GM19455 (cell line): ENCODE measurements at regions not wholly inside any gene's neighbourhood (a gene's known extent, or its start where the extent isn't known, plus 50 kb on each side); places are given as distances from the start of the nearest gene placed in this dataset.

ENCODE experiments used
- ATAC-seq: cut with Tn5 transposase; IDR thresholded peaks from one replicate; pipeline ENCODE4 v1.9.1; 2021; ENCODE audit not compliant: unreplicated experiment

DNA sequence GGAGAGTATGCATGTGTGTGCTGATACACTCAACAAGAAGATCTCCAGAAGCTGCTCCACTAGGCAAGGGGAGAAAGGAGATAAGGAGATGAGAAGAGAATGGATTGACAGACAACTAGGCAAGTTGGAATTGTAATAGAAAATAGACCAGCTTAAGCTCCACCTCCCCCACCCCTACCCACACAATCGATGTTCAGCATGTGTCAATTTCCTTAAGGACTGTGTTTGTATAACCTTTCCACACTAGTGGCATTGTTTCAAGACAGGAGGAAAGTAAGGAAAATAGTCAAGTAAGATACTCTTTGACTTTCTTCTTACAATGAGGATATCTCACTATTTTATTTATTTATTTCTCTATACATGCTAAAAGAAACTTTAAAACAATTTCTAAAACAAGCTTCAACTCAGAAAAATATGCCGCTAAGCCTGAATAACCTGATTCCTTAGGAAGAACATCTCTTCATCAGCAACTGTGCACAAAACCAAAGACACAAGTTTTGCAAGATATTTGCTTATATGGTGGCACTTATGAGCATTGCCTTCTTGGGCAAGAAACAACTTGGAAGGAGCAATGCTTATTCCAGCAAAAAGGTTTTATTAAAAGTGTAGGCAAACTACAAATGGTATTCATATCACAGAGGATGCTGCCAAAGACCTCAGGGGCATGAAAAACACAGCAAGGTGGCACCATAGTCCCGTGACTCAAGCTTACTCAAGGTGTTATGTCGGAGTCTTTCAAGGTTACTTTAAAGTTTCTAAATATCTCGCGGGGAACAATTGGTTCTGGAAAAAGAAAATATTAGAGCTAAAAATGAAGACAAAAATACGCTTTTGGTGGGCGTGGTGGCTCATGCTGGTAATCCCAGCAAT, 249.1 kb downstream of the COL12A1 start:
- ATAC-seq, result no peak

DNA sequence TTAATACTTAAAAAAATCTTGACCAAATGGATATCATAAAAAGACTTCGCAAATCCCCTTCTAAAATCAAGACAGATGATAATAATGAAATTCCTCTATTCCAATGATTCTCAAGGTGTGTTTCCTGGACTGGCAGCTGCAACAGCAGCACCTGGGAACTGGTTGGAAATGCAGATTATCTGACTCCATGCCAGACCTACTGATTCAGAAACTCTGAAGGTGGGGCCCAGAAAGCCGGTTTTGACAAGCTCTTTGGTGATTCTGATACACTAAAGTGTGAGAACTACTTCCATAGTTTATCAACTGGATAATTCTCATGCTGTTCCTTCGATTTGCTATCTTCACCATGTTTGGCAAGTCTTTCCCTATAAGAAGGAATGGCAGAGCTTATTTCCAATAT, 252.1 kb downstream of the COL12A1 start:
- ATAC-seq, result no peak

DNA sequence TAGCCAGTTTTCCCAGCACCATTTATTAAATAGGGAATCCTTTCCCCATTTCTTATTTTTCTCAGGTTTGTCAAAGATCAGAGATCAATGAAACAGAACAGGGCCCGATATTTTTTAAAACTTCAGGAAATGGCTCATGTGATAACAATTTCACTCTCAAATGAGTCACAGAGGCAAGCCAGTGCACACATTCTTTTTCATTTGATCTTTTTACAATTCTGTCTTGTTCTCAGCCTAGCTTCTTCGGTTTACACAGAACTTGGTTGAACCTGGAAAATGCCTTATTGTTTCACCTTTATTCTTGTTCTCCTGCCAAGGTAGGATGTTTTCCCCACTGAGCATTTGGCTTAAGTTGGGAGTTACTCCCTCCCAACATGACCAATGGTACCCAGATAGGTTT, 258.9 kb downstream of the COL12A1 start:
- no peak for ATAC-seq

DNA sequence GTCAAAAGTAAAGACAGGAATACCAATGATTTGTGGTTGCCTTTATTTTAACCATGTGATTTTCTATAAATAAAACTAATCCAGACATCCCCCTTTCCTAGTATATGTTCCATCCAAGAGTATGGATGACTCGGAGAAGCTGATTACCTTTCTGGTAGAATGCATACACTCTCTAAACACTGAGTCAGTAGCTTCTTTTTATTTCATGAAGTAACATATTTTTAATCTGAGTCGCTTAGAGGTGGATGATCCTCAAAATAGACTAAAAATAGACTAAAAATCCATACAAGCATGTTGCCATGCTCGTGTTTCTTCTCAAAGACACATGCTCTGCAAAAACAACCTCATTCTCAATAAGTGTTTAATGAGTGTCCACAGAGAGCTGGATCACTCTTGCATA, 263.7 kb downstream of the COL12A1 start:
- no peak for ATAC-seq

- ATAC-seq, result no peak
Observed at GRCh38 chr6:74941424-74941823, 264.4 kb downstream of the COL12A1 start.

GRCh38 chr6:74939721-74940620, 265.9 kb downstream of the COL12A1 start:
- no peak for ATAC-seq

DNA sequence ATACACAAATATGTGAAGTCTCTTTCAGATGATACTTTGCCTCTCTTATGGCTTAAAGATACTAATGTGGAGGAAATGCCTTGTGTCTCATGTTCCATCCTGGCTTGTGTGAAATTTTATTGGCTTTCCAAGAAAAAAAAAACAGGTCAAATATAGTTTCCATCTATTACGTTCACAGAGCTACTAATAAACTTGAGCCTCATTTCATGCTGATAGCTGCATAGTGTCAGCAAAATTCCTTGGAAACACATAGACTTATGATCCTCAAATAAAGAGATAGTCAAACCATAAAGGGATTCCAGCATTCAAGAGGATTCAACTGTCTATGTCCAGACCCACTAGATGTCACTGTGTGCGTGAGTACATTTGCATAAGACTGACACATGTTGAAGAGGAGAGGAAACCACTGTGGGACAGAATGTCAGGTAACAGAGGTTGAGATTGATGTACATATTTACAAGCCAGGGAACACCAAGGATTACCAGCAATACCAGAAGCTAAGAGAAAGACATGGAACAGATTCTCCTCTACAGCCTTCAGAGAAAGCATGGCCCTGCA, 266.6 kb downstream of the COL12A1 start:
- no peak for ATAC-seq

GRCh38 chr6:74937936-74938335, 267.9 kb downstream of the COL12A1 start:
- ATAC-seq, result no peak

DNA sequence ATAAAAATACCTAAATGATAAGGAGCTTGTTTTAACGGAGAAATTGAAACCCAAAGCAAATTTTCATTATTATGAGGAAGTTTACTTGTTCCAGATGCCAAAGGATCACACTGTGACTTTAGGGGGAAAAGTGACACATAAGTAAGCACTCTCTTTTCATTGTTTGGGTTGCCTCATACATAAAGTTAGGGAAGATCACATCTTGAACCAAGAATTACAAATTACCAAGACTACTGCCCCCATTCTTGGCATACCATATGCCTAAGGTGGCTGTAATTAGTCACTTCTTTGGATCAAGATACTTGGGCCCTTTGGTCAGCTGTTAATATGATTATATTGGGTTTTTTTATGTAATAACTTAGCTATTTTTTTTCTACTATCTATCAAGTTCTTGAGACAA, 269.0 kb downstream of the COL12A1 start:
- no peak for ATAC-seq

DNA sequence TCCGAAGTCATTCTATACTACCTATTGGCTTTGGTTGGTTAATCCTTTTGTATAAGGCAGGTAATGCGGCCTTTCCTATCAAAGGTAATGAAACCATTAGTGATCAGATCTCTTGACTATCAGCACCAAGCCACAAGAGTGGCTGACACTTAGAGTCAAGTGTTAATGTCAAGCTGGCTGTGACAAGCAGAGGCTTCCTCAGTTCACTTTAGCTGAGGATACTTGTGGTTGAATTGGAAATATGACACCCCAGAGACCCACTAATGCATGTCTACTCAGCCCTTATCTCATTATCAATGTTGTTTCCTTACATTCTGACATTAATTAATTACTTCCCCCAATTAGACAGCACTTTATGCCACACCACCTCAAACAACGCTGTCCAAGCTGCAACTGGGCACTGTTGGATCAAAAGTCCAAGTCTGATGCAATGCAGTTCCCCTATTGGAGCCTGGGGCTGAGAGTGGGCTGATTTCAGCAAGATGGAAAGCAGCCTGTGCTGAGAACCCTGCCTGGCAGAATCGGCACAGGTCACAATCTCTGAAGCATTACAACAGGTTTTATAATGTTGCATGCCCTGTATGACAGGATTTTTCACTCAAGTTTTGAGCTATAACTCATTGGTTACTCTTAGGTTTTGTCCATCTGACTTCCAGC, 273.5 kb downstream of the COL12A1 start:
- no peak for ATAC-seq

DNA sequence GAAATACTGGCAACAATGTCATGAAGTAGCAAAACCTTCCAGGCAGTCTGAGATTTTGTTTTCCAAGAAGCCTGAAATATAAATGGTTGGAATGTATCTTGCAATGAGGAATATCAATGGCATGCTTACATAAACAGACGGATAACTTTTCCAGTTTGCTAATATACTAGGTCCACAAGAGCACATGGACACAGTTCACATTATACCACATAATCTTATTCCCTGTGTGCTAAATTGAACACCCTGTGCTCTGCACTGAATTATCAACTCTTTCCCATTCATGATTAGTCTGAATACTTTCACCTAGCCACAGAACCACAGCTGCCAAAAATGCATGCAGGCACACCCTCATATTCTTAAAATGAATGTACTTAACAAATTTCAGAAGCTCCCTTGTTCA, 274.3 kb downstream of the COL12A1 start:
- no peak for ATAC-seq

DNA sequence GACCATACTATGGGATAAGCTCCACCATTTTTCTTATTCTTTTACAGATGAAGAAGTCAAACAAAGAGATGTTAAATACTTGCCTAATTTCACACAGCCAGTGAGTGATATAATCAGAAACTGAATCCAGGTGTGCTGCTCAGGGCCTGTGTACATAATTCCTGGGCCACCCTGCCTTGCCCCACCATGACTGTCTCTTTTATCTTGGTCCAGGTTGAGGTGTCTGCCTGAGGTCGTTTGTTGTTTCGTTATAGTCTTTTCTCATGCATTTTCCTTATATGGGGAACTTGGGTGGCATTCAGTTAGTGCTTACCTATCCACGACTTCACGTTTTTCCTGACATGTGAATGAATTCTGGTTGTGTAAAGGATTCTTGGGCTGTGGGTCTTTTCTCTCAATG, 277.6 kb downstream of the COL12A1 start:
- no peak for ATAC-seq

DNA sequence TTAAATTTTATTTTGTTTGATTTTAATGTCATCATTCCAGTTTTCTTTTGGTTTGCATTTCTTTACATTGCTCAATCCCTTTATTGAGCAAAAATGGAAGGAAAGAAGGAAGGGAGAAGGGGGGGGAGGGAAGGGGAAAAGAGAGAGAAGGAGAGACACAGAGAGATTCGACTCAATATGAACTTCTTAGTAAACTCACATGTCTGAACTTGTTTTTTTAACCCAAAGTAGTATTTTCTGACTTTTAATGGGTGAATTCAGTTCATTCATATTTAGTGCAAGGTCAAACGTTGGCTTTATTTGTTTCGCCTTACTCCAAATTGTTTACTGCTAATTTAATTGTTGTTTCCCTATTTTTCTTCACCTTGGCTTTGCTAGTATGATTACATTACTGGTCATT, 278.6 kb downstream of the COL12A1 start:
- ATAC-seq, result no peak

GRCh38 chr6:74925683-74926082, 280.2 kb downstream of the COL12A1 start:
- no peak for ATAC-seq

- no peak for ATAC-seq
Observed at GRCh38 chr6:74914888-74915287, 291.0 kb downstream of the COL12A1 start.

DNA sequence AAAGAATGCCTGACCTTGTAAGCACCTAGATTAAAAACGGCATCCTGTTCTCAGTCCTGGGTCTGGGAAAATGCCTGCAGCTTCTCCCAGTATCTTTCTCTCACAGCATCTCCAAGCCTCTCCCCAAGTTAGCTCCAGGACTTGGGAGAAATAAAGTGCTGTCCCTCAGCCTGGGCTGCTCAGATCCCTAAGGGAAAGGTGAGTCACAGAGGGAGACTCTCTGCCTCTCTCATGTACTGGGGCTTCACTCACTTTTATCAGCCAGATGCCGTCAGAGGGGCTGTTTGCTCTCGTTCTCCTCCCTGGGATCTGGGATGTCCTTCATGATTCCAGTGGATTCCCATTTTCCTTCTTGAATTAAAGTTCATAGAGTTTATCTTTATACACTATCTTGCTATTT, 293.6 kb downstream of the COL12A1 start:
- no peak for ATAC-seq

- no peak for ATAC-seq
Observed at GRCh38 chr6:74902846-74903245, 303.0 kb downstream of the COL12A1 start.

- ATAC-seq, result no peak
Observed at GRCh38 chr6:74902089-74902488, 303.8 kb downstream of the COL12A1 start.

GRCh38 chr6:74901576-74901975, 304.3 kb downstream of the COL12A1 start:
- no peak for ATAC-seq

- ATAC-seq, result no peak
Observed at GRCh38 chr6:74899416-74899815, 306.4 kb downstream of the COL12A1 start.

- no peak for ATAC-seq
Observed at GRCh38 chr6:74892091-74892490, 313.8 kb downstream of the COL12A1 start.
